Posterior vena cava (tissue), 2 donors: ENCODE measurements at regions not wholly inside any gene's neighbourhood (a gene's known extent, or its start where the extent isn't known, plus 50 kb on each side); places are given as distances from the start of the nearest gene placed in this dataset.

Experiments
- DNase-seq: peaks from one replicate; pipeline ENCODE4 v3.0.0-alpha.2; 2020; ENCODE audit warnings: low spot score
- intact Hi-C, 2 donors: fragments of 100-400 bp; cut with DNase I; formaldehyde crosslinking; loops; one replicate each; pipeline versions ENCODE4 v1.14.1 to v1.14.2; 2022 to 2023
- donor health status: DM: yes; HTN: yes; CAD: no.
- donor health status: DM: yes; HTN: yes; CAD: no.

DNA sequence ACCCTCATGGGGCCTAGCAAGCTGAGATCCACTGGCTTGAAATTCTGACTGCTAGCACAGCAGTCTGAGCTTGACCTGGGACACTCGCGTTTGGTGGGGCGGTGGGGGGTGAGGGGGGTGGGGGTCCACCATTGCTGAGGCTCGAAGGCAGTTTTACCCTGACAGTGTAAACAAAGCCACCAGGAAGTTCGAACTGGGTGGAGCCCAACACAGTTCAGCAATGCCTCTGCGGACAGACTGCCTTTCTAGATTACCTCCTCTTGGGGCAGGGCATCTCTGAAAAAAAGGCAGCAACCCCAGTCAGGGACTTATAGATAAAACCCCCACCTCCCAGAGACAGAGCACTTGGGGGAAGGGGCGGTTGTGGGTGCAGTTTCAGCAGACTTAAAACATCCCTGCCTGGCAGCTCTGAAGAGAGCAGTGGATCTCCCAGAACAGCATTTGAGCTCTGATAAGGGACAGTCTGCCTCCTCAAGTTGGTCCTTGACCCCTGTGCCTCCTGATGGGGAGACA lies 149.7 kb upstream of the TANK start:
- intact Hi-C loops: no loop called here
- no peak for DNase-seq

DNA sequence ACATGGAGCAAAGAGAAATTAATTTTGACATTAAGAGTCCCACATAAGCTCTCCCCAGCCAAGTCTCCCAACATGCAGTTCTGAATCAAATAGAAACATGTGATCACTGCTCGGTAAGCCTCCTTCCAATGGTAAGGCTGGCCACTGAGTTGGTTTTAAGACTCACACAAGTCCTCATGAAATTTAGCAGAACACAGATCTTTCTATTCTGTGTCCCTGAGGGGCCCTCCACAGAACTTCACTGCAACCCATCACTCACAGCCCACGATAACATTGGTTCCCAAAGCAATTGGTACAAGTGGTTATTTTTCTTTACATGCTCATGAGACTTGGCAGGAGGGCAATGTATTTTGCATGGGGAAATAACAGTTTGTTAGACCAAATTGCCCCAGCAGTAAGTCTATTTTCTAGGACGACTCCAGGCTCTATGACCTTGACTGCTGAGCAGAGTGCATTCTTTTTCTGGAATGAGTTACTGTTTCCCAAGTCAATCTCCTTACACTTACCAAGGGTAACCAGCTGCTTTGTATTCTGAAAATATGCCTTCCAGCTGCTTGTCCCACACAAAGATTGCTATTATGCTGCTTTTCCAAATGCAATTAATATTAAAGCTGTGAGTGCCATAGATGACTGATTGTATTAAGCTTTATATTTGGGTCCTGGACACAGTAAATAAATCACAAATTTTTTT lies 142.3 kb upstream of the TANK start:
- no peak for DNase-seq

DNA sequence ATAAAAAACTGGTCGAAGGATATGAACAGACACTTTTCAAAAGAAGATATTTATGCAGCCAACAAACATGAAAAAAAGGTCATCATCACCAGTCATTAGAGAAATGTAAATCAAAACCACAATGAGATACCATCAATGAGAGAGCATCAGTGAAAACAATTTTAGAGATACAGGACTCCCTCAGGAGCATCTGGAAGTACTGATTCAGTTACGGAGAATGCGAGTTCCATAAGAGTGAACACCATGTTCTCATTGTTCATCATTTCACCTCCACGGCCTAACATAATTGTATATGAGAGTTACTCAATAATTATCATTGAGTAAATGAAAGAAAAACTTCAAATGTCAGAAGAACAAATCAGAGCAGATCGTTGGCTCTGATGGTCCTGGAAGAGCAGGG lies 140.9 kb upstream of the TANK start:
- intact Hi-C loops: no loop called here
- no peak for DNase-seq

More for the DNA sequence above, 142.3 kb upstream of the TANK start:
- intact Hi-C loops: no loop called here

DNA sequence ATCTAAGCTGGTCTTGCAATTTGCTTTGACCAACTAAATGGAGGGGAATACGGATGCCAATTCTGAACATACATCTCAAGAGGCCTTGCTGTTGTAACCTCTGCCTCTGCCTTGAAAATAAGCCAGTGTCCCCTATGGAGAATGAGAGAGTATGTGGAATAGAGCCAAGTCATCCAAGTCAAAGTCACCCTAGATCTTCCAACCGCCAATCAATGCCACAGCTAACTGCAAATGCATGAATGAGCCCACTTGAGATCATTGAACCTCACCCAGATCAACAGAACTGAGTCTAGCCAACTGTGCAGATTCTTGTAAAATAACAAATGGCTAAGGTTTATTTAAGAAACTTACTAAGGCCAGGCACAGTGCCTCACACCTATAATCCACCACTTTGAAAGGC lies 139.8 kb upstream of the TANK start:
- no peak for DNase-seq
- intact Hi-C loops: no loop called here

DNA sequence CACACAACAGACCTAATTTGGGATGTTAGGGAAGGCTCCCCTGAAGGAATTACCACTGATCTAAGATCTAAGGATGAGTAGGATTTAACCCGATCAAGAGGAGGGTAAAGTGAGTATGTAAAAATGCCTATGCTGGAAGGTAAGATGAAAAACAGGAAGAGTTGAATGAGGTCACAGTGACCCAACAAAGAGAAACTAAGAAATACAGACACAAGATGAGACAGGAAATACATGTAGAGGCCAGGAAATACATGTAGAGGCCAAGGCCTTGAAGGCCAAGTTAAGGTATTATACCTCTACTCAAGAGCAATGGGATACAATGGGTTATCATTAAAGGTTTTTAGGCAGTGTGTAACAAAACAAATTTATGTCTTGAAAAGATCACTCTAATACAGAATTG lies 131.6 kb upstream of the TANK start:
- intact Hi-C loops: no loop called here

DNA sequence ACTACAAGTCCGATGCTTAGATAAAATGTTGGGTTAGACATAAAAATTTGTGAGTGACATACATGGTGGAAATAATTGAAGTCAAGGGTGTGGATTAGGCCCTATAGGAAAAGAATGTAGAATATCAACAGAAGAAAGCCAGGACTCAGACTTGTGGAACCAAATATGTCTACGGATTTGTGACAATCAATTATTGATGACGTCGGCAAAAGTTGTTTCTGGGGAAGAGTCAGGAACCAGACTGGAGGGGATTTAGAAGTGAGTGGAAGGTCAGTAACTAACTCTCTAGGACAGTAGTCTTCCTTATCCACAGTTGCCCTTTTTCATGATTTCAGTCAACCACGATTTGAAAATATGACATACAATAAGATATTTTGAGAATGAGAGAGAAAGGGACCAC lies 130.9 kb upstream of the TANK start:
- DNase-seq: no peak
- intact Hi-C loops: no loop called here

More for the DNA sequence above, 131.6 kb upstream of the TANK start:
- no peak for DNase-seq

DNA sequence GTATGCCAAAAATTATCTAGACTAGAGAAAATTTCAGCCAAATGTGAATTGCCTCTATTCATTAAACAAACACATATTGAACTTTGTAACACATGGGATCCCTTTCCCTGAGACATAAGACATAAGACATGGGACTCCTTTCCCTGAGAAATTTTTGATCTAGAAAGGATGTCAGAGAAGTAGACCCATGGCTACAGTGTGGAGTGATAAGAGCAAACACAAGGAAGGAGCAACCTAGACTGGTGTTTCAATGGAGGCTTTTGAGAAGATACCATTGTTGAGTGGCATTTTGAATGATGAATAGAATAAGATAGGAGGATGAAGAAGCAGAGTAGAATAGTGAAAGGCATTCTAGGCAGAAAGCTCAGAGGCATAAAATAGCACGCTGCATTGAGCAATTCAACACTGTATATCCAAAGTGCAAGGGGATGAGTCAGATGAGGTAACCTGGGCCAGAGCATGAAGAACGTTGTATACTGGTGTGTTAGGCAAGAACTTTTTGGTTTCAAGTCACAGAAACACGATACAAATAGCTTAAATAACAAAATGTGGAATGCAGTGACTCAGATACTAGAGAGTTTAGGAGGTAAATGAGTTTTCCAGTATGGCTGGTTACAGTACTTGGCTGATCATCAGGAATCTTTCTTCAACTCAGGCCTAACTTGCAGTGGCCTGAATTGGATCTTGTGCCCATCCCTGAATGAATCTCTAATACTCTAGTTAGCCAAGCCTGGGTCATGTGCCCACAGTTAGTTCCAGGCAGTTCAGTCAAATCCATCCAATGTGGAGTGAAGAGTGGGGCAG lies 129.8 kb upstream of the TANK start:
- DNase-seq: no peak

DNA sequence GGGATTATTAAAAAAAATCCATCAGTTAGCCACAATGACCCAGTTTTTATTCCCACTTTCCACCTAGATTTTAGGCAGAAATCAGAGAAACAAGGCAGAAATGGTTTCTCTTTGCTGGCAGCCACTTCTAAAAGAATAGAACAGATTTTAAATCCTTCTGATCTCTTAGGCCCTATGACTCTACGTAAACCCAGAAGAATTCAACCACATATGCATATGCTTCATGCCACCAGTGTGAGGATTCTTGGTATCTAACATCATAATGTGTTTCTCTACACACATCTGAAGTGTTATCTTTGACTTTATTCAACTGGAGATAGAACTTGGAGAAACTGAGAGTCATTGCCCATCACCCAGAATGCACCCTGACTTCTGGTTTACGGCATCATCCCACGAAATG lies 128.7 kb upstream of the TANK start:
- no peak for DNase-seq
- intact Hi-C loops: no loop called here

More for the DNA sequence above, 129.8 kb upstream of the TANK start:
- intact Hi-C loops: no loop called here

DNA sequence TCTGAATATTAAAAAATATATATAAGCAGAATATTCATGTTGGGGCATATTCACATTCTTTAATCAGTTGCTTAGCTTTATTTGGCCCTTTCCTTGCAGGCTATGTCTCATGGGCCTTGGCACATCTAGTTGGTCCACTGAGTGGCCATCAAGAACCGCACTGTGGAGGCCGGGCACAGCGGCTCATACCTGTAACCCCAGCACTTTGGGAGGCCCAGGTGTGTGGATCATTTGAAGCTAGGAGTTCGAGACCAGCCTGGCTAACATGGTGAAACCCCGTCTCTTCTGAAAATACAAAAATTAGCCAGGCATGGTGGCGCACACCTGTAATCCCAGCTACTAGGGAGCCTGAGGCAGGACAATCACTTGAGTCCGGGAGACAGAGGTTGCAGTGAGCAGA lies 127.6 kb upstream of the TANK start:
- no peak for DNase-seq
- intact Hi-C loops: no loop called here

DNA sequence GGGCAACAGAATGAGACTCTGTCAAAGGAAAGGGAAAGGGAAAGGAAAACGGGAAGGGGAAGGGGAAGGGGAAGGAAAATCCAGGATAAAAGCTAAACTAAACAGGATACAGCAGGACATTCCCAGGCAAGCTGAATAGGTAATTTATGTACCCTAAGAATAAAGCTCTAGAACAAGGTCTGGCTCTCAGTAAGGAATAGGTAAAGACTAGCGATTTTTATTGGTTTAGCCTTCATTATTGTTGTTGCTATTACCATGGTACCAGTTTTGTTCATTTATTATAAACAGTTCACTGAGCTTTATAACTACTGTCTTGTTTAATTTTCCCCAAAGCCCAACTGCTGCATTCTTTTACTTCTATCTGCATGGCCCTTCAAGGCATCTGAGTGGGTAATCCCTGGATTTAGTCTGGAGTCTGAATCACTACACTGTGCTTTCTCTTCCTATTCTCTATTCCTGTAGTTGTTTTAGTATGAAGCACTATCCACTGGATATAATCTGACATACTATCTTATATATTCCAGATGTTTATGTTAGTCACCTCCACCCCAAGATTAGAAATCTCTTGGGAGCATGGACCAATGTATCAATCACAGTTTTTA lies 127.1 kb upstream of the TANK start:
- DNase-seq: no peak
- intact Hi-C loops: no loop called here

DNA sequence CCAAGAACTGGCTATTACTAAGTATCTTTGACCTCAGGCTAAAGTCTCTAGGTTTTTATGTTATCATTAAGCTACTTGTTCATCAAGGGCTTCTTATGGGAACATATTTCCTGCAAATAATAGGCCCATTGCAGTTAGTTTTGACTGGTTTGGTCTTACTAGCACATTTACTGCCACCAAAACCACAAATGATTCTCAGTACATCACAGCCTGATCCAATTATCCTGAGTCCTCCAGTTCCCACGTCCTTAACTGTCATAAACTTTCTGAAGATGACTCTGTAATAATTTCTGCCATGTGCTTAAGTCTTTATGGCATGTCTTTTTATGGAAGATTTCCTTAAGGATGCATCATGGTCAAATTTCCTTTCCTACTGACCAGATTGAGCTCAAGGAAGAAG lies 123.3 kb upstream of the TANK start:
- DNase-seq: no peak
- intact Hi-C loops: no loop called here

DNA sequence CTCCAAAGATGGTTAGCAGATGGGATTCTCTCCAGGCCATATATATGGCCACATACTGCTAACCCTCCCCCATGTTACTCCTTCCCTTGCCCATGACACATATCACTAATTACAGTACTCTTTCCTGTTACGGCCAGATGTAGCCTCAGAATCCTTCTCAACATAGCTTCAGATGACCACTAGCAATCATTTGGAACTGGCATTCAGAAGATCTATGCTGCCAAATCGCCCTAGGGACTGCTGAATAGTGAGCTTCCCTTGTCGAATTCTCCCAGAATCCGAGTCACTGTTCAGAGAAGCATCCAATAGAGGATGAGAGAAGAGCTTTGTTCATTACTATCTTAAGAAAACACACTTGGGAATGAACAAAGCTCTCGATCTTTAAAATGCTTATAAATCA lies 121.2 kb upstream of the TANK start:
- DNase-seq: no peak
- intact Hi-C loops: no loop called here

DNA sequence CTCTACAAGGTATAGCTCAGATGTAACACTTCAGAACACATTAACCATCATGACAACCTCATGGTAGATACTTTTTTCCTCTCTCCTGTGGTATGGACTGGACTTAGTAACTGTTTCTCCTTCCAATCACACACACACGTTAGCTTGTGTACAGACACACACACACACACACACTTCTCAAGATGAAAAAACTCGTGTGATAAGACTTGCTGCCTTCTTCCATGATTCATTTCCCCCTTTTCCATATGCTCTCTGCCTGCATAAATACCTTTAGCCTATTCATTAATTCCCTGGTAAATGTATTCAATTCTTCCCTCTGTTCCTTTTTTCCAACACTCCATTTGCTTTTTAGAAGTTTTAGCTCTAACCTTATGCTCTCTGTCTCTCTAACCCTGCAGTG lies 118.9 kb upstream of the TANK start:
- intact Hi-C loops: no loop called here
- no peak for DNase-seq

DNA sequence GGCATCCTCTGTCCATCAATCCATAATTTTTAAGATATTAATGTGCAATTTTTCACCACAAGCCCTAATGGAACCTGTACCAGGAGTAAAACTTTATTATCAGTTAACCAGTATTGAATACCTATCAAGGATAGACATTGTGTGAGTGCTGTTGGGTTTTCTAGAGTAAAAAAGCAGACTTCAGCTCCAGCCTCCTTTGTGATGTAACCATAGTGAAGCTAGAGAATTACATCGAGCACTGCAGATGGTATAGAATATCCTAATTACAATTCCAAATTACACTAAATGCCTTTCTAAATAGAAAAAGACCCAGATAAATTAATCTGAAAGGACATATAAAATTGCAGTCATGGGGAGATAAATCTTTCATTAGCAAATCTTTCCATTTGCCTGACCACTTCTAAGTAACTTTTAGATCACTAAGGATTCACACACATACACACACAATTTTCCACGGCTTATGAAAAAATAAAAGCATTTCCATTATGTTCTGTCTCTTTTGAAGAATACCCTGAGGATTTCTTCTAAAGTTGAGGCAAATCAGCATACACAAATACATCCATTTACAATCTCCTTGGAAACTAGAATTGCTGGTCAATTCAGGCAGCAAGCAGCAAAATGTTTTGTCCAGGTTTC lies 117.1 kb upstream of the TANK start:
- intact Hi-C loops: no loop called here
- no peak for DNase-seq

DNA sequence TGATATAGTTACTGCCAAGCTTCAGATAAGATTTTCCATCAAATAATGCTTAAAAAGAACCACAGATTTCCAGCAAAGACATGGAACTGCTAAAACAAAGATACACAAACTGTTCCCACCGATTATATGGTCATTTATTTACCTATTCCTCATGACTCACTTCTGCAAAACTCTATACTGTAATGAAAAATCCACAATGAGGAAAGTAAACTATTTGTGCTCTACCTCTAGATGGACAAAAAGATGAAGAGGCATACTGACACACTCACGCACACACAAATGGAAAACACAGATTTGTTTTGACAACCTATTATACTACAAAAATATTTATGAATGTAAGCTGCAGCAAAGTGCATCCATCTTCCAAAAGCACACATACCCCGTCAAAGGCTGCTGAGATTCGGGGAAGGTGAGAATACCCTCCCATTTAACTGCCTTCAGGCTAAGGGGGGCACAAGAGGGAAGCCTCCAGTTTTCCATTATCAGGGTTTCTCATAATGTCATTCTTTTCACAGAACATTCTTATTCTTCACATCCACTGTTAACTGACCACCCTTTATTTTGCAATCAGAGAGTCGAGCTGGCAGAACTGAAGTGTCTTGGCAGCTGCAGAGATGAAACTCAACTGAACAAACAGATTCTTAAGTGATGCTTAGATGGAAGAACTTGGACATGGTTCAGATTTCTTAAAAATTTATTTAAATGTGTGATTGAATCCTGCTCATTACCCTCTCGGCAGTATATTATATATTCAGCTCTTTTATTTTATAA lies 115.9 kb upstream of the TANK start:
- intact Hi-C loops: no loop called here
- DNase-seq: no peak

DNA sequence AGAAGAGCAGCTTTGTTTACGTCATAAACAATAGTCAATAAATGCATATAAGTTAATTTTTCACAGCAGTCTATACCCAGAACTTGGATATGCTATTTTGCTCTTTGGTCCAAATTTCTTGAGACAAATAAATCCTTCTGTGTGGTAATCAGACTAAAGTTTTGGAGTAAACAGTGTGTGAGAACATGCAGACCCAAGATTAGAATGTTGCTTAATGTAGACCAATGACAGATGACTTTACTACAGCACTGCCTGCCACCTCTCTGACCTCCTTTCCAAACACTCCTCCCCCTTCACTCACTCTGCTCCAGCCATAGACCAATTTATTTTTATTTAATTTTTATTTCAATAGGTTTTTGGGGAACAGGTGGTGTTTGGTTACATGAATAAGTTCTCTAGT lies 115.3 kb upstream of the TANK start:
- no peak for DNase-seq
- intact Hi-C loops: no loop called here

DNA sequence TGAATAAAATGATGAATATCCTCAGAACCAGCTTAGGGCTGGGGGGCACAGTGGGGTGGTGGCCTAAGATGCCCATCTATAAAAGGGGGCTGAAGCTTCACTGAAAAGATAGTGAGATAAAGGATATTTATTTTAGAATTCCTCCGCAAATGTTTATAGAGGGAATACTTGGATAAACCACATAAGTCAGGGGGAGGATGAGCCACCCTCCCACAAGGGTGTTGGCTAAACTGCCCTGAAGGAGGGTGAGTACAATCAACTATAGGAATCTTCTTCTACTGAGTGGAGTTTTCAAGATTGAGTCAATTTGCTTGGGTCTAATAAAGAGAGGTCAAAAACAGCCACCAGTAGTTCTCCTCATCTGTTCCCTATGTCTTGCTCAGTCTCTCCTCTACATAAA lies 114.5 kb upstream of the TANK start:
- DNase-seq: no peak
- intact Hi-C loops: no loop called here

DNA sequence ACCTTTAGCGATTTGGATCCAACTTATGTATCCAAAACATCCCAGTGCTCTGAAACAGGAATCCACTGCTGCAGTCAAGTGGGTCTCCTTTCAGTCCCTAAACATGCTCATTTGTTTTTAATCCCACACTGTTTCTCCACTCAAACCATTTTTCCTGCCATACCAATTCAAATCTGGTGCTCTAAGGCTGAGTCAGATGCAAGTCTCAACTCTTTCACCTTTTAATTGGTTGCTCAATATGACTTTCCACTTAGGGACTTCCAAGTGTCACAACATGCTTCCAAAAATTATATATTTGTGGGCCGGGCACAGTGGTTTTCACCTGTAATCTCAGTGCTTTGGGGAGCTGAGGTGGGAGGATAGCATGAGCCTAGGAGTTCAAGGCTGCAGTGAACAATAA lies 113.4 kb upstream of the TANK start:
- intact Hi-C loops: no loop called here
- no peak for DNase-seq

DNA sequence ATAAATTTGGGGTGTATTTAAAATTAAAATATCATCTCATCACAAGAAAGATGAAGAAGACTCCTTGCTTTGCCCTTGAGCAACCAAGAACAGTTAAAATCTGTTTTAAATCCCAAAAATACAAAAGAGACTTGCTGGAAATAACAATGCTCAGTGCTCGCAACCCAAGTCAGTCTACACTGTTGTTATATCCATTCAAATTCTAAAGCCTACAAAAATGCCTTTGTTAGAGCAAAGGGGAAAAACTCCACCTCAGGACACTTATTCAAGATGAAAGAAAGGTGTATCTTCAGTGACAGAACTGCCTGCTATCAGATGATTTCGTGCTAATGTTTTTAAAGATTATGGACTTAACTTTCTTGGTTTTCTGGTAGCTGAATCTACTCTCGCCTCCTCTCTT lies 111.9 kb upstream of the TANK start:
- intact Hi-C loops: no loop called here
- no peak for DNase-seq
